T-helper 2 cell treated with Interferon-gamma antibody and Interleukin-4, amounts not matched to agents 100 ng/mL and 5 ng/mL, for 36 hours (primary cell): ENCODE measurements at regions not wholly inside any gene's neighbourhood (a gene's known extent, or its start where the extent isn't known, plus 50 kb on each side); places are given as distances from the start of the nearest gene placed in this dataset.
"Not testable (repeated sequence)": the region's sequence is repeated elsewhere in the genome, so short reads cannot be mapped to it uniquely, and the experiment has no call there.

Experiments
- intact Hi-C: fragments of 100-400 bp; cut with micrococcal nuclease; formaldehyde crosslinking; loops from one replicate; pipeline ENCODE4 v1.15.1; 2023

GRCh38 chr11:25319127-25319526, 822.3 kb downstream of the LUZP2 start:
- intact Hi-C loops, result no loop called here

GRCh38 chr11:25327656-25328055, 830.8 kb downstream of the LUZP2 start:
- intact Hi-C loops, result no loop called here

- intact Hi-C loops, result no loop called here
These were observed 842.4 kb downstream of the LUZP2 start for GRCh38 chr11:25339281-25339680.

GRCh38 chr11:25349537-25349936, 852.7 kb downstream of the LUZP2 start:
- intact Hi-C loops, result no loop called here

- intact Hi-C loops, result no loop called here
These were observed 854.3 kb downstream of the LUZP2 start for GRCh38 chr11:25350899-25351803.

- intact Hi-C loops, result no loop called here
These were observed 860.3 kb downstream of the LUZP2 start for GRCh38 chr11:25357133-25357532.

GRCh38 chr11:25377466-25377865, 880.6 kb downstream of the LUZP2 start:
- intact Hi-C loops, result no loop called here

- intact Hi-C loops, result no loop called here
These were observed 900.0 kb downstream of the LUZP2 start for GRCh38 chr11:25396847-25397246.

- intact Hi-C loops, result no loop called here
These were observed 911.3 kb downstream of the LUZP2 start for GRCh38 chr11:25408146-25408545.

GRCh38 chr11:25415793-25416192, 916.1 kb upstream of the ANO3 start:
- intact Hi-C loops, result no loop called here

GRCh38 chr11:25423436-25424199, 908.3 kb upstream of the ANO3 start:
- intact Hi-C loops, result no loop called here

GRCh38 chr11:25432376-25432775, 899.6 kb upstream of the ANO3 start:
- intact Hi-C loops, result no loop called here

GRCh38 chr11:25435197-25435596, 896.7 kb upstream of the ANO3 start:
- intact Hi-C loops, result no loop called here

GRCh38 chr11:25436326-25436725, 895.6 kb upstream of the ANO3 start:
- intact Hi-C loops, result no loop called here

- intact Hi-C loops, result no loop called here
These were observed 890.5 kb upstream of the ANO3 start for GRCh38 chr11:25441421-25441820.

- intact Hi-C loops, result no loop called here
These were observed 882.8 kb upstream of the ANO3 start for GRCh38 chr11:25449091-25449490.

GRCh38 chr11:25453471-25453870, 878.5 kb upstream of the ANO3 start:
- intact Hi-C loops, result no loop called here

- intact Hi-C loops, result no loop called here
These were observed 875.7 kb upstream of the ANO3 start for GRCh38 chr11:25456211-25456610.

GRCh38 chr11:25483915-25484635, 847.9 kb upstream of the ANO3 start:
- intact Hi-C loops, result no loop called here

GRCh38 chr11:25485315-25485714, 846.6 kb upstream of the ANO3 start:
- intact Hi-C loops, result no loop called here

GRCh38 chr11:25486338-25486737, 845.6 kb upstream of the ANO3 start:
- intact Hi-C loops, result not testable (repeated sequence)

GRCh38 chr11:25488176-25488575, 843.8 kb upstream of the ANO3 start:
- intact Hi-C loops, result not testable (repeated sequence)
